Activated naive CD8-positive, alpha-beta T cell treated with anti-CD3 and anti-CD28 coated beads, Interleukin-2, amount 10 ng/mL, durations not matched to agents 7 days and 5 days (primary cell): ENCODE measurements at regions not wholly inside any gene's neighbourhood (a gene's known extent, or its start where the extent isn't known, plus 50 kb on each side); places are given as distances from the start of the nearest gene placed in this dataset.

Experiments used
- ATAC-seq: fragments of 150-1000 bp; cut with Tn5 transposase; one replicate; pipeline ENCODE4 v1.10.0; 2021; ENCODE audit warnings: low read depth, moderate library complexity
- POLR2A ChIA-PET: fragments of 350-600 bp; sonication (Branson Sonifier 250); formaldehyde crosslinking; loops from one replicate; lab custom pipeline; 2021; ENCODE audit warnings: antibody characterized with exemption; lab: Charles Lee
- DNase-seq: peaks from one replicate; pipeline ENCODE4 v3.0.0; 2021
- H3K27ac Mint-ChIP-seq: one replicate; pipeline ENCODE4 v1.8.0; 2022; ENCODE audit warnings: mild to moderate bottlenecking, mixed read lengths
- H3K27me3 Mint-ChIP-seq: one replicate; pipeline ENCODE4 v1.8.0; 2022; ENCODE audit warnings: mild to moderate bottlenecking, moderate library complexity, mixed read lengths
- H3K36me3 Mint-ChIP-seq: one replicate; pipeline ENCODE4 v1.8.0; 2021; ENCODE audit warnings: mild to moderate bottlenecking, mixed read lengths
- H3K4me1 Mint-ChIP-seq: one replicate; pipeline ENCODE4 v1.8.0; 2021; ENCODE audit warnings: mixed read lengths
- H3K4me3 Mint-ChIP-seq: one replicate; pipeline ENCODE4 v1.8.0; 2022; ENCODE audit warnings: mild to moderate bottlenecking, moderate library complexity, mixed read lengths
- H3K9me3 Mint-ChIP-seq: one replicate; pipeline ENCODE4 v1.8.0; 2021; ENCODE audit warnings: mixed read lengths

- no peak overlapping the region for H3K27ac Mint-ChIP-seq
- H3K4me3 Mint-ChIP-seq = no peak overlapping the region
- DNase-seq (no peak), ATAC-seq (no peak)
- H3K27me3 Mint-ChIP-seq = no peaks in the 10 kb centered on the region
- no peaks in the 10 kb centered on the region for H3K36me3 Mint-ChIP-seq
- no peaks in the 10 kb centered on the region for H3K4me1 Mint-ChIP-seq
- POLR2A ChIA-PET = no interaction called here
- no peaks in the 10 kb centered on the region for H3K9me3 Mint-ChIP-seq
Measured at GRCh38 chr4:178602833-178603232, 1160.6 kb upstream of the AGA start.

- Mint-ChIP-seq H3K4me1 (no peaks in the 10 kb centered on the region), H3K36me3 (no peaks in the 10 kb centered on the region), H3K9me3 (peaks cover 4% of the 10 kb centered on the region), H3K27me3 (no peaks in the 10 kb centered on the region), H3K27ac (no peak overlapping the region), H3K4me3 (no peak overlapping the region)
- POLR2A ChIA-PET = no interaction called here
- ATAC-seq (no peak), DNase-seq (no peak)
Measured at GRCh38 chr4:178611062-178611461, 1168.8 kb upstream of the AGA start.

GRCh38 chr4:178612733-178613132 lies 1170.5 kb upstream of the AGA start:
- H3K4me1 Mint-ChIP-seq = no peaks in the 10 kb centered on the region
- peaks cover 4% of the 10 kb centered on the region for H3K9me3 Mint-ChIP-seq
- no peaks in the 10 kb centered on the region for H3K27me3 Mint-ChIP-seq
- no peaks in the 10 kb centered on the region for H3K36me3 Mint-ChIP-seq
- ATAC-seq = no peak
- H3K4me3 Mint-ChIP-seq = no peak overlapping the region
- no peak overlapping the region for H3K27ac Mint-ChIP-seq
- DNase-seq = no peak
- POLR2A ChIA-PET = no interaction called here

- no peak for DNase-seq
- Mint-ChIP-seq H3K36me3 (no peaks in the 10 kb centered on the region), H3K4me3 (no peak overlapping the region), H3K9me3 (no peaks in the 10 kb centered on the region), H3K27ac (no peak overlapping the region), H3K27me3 (no peaks in the 10 kb centered on the region), H3K4me1 (no peaks in the 10 kb centered on the region)
- POLR2A ChIA-PET = no interaction called here
- ATAC-seq = no peak
Measured at GRCh38 chr4:178632415-178632814, 1190.2 kb upstream of the AGA start.

- no peak for DNase-seq
- Mint-ChIP-seq H3K27ac (no peak overlapping the region), H3K9me3 (no peaks in the 10 kb centered on the region), H3K4me3 (no peak overlapping the region), H3K27me3 (no peaks in the 10 kb centered on the region), H3K36me3 (no peaks in the 10 kb centered on the region), H3K4me1 (no peaks in the 10 kb centered on the region)
- ATAC-seq = no peak
- POLR2A ChIA-PET = no interaction called here
Measured at GRCh38 chr4:178633263-178633662, 1191.0 kb upstream of the AGA start.

- ATAC-seq (no peak), DNase-seq (no peak)
- H3K4me1 Mint-ChIP-seq = no peaks in the 10 kb centered on the region
- H3K9me3 Mint-ChIP-seq = peaks cover 2% of the 10 kb centered on the region
- H3K27ac Mint-ChIP-seq = no peak overlapping the region
- no peaks in the 10 kb centered on the region for H3K36me3 Mint-ChIP-seq
- H3K27me3 Mint-ChIP-seq = no peaks in the 10 kb centered on the region
- POLR2A ChIA-PET = no interaction called here
- no peak overlapping the region for H3K4me3 Mint-ChIP-seq
Measured at GRCh38 chr4:178664621-178665020, 1222.4 kb upstream of the AGA start.

- H3K4me3 Mint-ChIP-seq = no peak overlapping the region
- H3K9me3 Mint-ChIP-seq = peaks cover 4% of the 10 kb centered on the region
- no peaks in the 10 kb centered on the region for H3K4me1 Mint-ChIP-seq
- no peak for ATAC-seq
- H3K27ac Mint-ChIP-seq = no peak overlapping the region
- H3K36me3 Mint-ChIP-seq = no peaks in the 10 kb centered on the region
- no peaks in the 10 kb centered on the region for H3K27me3 Mint-ChIP-seq
- POLR2A ChIA-PET = no interaction called here
- no peak for DNase-seq
Measured at GRCh38 chr4:178665916-178666315, 1223.7 kb upstream of the AGA start.

GRCh38 chr4:178671766-178672165 lies 1229.5 kb upstream of the AGA start:
- peaks cover 2% of the 10 kb centered on the region for H3K9me3 Mint-ChIP-seq
- H3K27ac Mint-ChIP-seq = no peak overlapping the region
- no peak for DNase-seq
- no peaks in the 10 kb centered on the region for H3K4me1 Mint-ChIP-seq
- no peaks in the 10 kb centered on the region for H3K27me3 Mint-ChIP-seq
- no peak for ATAC-seq
- no peaks in the 10 kb centered on the region for H3K36me3 Mint-ChIP-seq
- no peak overlapping the region for H3K4me3 Mint-ChIP-seq
- POLR2A ChIA-PET = no interaction called here

GRCh38 chr4:178672512-178672911 lies 1230.3 kb upstream of the AGA start:
- Mint-ChIP-seq H3K4me1 (no peaks in the 10 kb centered on the region), H3K9me3 (peaks cover 2% of the 10 kb centered on the region), H3K36me3 (no peaks in the 10 kb centered on the region), H3K27ac (no peak overlapping the region), H3K27me3 (no peaks in the 10 kb centered on the region), H3K4me3 (no peak overlapping the region)
- POLR2A ChIA-PET = no interaction called here
- DNase-seq (no peak), ATAC-seq (no peak)

GRCh38 chr4:178681871-178682270 lies 1239.6 kb upstream of the AGA start:
- peaks cover 7% of the 10 kb centered on the region for H3K9me3 Mint-ChIP-seq
- no peak for DNase-seq
- H3K4me1 Mint-ChIP-seq = no peaks in the 10 kb centered on the region
- no peak overlapping the region for H3K4me3 Mint-ChIP-seq
- H3K27ac Mint-ChIP-seq = no peak overlapping the region
- H3K27me3 Mint-ChIP-seq = no peaks in the 10 kb centered on the region
- no peaks in the 10 kb centered on the region for H3K36me3 Mint-ChIP-seq
- POLR2A ChIA-PET = no interaction called here
- ATAC-seq = no peak

- H3K27me3 Mint-ChIP-seq = no peaks in the 10 kb centered on the region
- no peak for ATAC-seq
Measured at GRCh38 chr4:178689926-178690325, 1247.7 kb upstream of the AGA start.

GRCh38 chr4:178693816-178694215 lies 1251.6 kb upstream of the AGA start:
- Mint-ChIP-seq H3K4me1 (no peaks in the 10 kb centered on the region), H3K27ac (no peak overlapping the region), H3K36me3 (no peaks in the 10 kb centered on the region), H3K9me3 (peaks cover 2% of the 10 kb centered on the region), H3K4me3 (no peak overlapping the region), H3K27me3 (no peaks in the 10 kb centered on the region)
- no peak for DNase-seq
- ATAC-seq = no peak
- POLR2A ChIA-PET = no interaction called here

More at GRCh38 chr4:178689926-178690325, 1247.7 kb upstream of the AGA start:
- Mint-ChIP-seq H3K27ac (no peak overlapping the region), H3K4me3 (no peak overlapping the region), H3K9me3 (peaks cover 2% of the 10 kb centered on the region), H3K4me1 (no peaks in the 10 kb centered on the region), H3K36me3 (no peaks in the 10 kb centered on the region)
- POLR2A ChIA-PET = no interaction called here
- no peak for DNase-seq

GRCh38 chr4:178696515-178696914 lies 1254.3 kb upstream of the AGA start:
- Mint-ChIP-seq H3K9me3 (peaks cover 2% of the 10 kb centered on the region), H3K4me3 (no peak overlapping the region), H3K27me3 (no peaks in the 10 kb centered on the region), H3K4me1 (no peaks in the 10 kb centered on the region), H3K27ac (no peak overlapping the region), H3K36me3 (no peaks in the 10 kb centered on the region)
- no peak for DNase-seq
- POLR2A ChIA-PET = no interaction called here
- ATAC-seq = no peak

GRCh38 chr4:178712486-178712885 lies 1270.2 kb upstream of the AGA start:
- ATAC-seq (no peak), DNase-seq (no peak)
- Mint-ChIP-seq H3K4me1 (no peaks in the 10 kb centered on the region), H3K4me3 (no peak overlapping the region), H3K9me3 (no peaks in the 10 kb centered on the region), H3K27me3 (no peaks in the 10 kb centered on the region), H3K36me3 (no peaks in the 10 kb centered on the region), H3K27ac (no peak overlapping the region)
- POLR2A ChIA-PET = no interaction called here

- Mint-ChIP-seq H3K36me3 (no peaks in the 10 kb centered on the region), H3K27ac (no peak overlapping the region), H3K4me1 (no peaks in the 10 kb centered on the region), H3K4me3 (no peak overlapping the region), H3K9me3 (peaks cover 4% of the 10 kb centered on the region), H3K27me3 (no peaks in the 10 kb centered on the region)
- POLR2A ChIA-PET = no interaction called here
- ATAC-seq (no peak), DNase-seq (no peak)
Measured at GRCh38 chr4:178738026-178738425, 1295.8 kb upstream of the AGA start.
